GM20000 (cell line): ENCODE measurements at regions not wholly inside any gene's neighbourhood (a gene's known extent, or its start where the extent isn't known, plus 50 kb on each side); places are given as distances from the start of the nearest gene placed in this dataset.

Source experiments
- DNase-seq: peaks from one replicate; pipeline ENCODE4 v3.0.0; 2012; ENCODE audit warnings: low spot score
- CTCF ChIP-seq: IDR thresholded peaks from 2 replicates; pipeline ENCODE4 v1.5.1; 2012; ENCODE audit warnings: mild to moderate bottlenecking, control low read depth; ENCODE audit errors: extremely low read depth, missing control alignments

GRCh38 chr10:25707976-25708671 lies 225.9 kb upstream of the MYO3A start:
- no peak for DNase-seq
- TF ChIP-seq CTCF = no peak

- no peak for TF ChIP-seq CTCF
- no peak for DNase-seq
Observed at GRCh38 chr10:25713894-25714240, 220.2 kb upstream of the MYO3A start.

- no peak for TF ChIP-seq CTCF
- no peak for DNase-seq
Observed at GRCh38 chr10:25724241-25724640, 209.8 kb upstream of the MYO3A start.

GRCh38 chr10:25725917-25726716 lies 207.9 kb upstream of the MYO3A start:
- TF ChIP-seq CTCF = peak; percentile 46

GRCh38 chr10:25738776-25739175 lies 195.3 kb upstream of the MYO3A start:
- DNase-seq = no peak
- no peak for TF ChIP-seq CTCF

More at GRCh38 chr10:25725917-25726716, 207.9 kb upstream of the MYO3A start:
- peak; percentile 32 for DNase-seq

- TF ChIP-seq CTCF = no peak
- DNase-seq = no peak
Observed at GRCh38 chr10:25743832-25744231, 190.2 kb upstream of the MYO3A start.

GRCh38 chr10:25744574-25744973 lies 189.5 kb upstream of the MYO3A start:
- no peak for TF ChIP-seq CTCF
- no peak for DNase-seq
